ENCODE measurements at regions not wholly inside any gene's neighbourhood (a gene's known extent, or its start where the extent isn't known, plus 50 kb on each side); places are given as distances from the start of the nearest gene placed in this dataset.

- no peaks in the 10 kb centered on the region for H3K9me3 ChIP-seq (replicated peaks; ENCODE audit: control insufficient read depth, insufficient read depth, low read length)
These were observed 59.6 kb upstream of the CELF2 start for GRCh38 chr10:10958041-10958440.

More at GRCh38 chr10:10958041-10958440, 59.6 kb upstream of the CELF2 start:
- dilution Hi-C loops (cut with MboI; ENCODE audit: extremely low pct_ligation_motif_present, low sequenced_read_pairs): no loop called here
- POLR2A ChIA-PET: no interaction called here
- Histone ChIP-seq H3K27ac (ENCODE audit: insufficient read depth, low read depth, low read length) (no peak overlapping the region), H3K27me3 (ENCODE audit: control insufficient read depth in 2 of 2, insufficient read depth in 2 of 2, low read length in 2 of 2) (no peaks in the 10 kb centered on the region), H2AFZ (ENCODE audit: low read depth, low read length) (no peak overlapping the region), H4K20me1 (replicated peaks; ENCODE audit: control insufficient read depth, extremely low read depth, insufficient read depth, low read length) (no peaks in the 10 kb centered on the region), H3K4me2 (ENCODE audit: insufficient read depth, low read length) (no peak overlapping the region), H3K4me1 (ENCODE audit: control insufficient read depth, extremely low read depth, insufficient read depth, low read length) (no peaks in the 10 kb centered on the region), H3K9me1 (replicated peaks; ENCODE audit: control insufficient read depth, extremely low read depth, insufficient read depth, low read length) (no peaks in the 10 kb centered on the region), H3K79me2 (ENCODE audit: control insufficient read depth, insufficient read depth, low read length) (no peaks in the 10 kb centered on the region), H3K36me3 (ENCODE audit: control insufficient read depth in 2 of 2, extremely low read depth in 1 of 2, insufficient read depth in 2 of 2, low read length in 2 of 2) (no peaks in the 10 kb centered on the region), H3K9ac (replicated peaks; ENCODE audit: extremely low read depth, insufficient read depth, low read length) (no peak overlapping the region), H3K4me3 (replicated peaks in 1 of 3; ENCODE audit: insufficient read depth in 1 of 3, low read depth in 1 of 3, low read length in 3 of 3) (no peak overlapping the region)
- intact Hi-C loops (cut with micrococcal nuclease): no loop called here
- DNase-seq (ENCODE audit: low read depth, low spot score): no peak
- CTCF ChIA-PET: interaction anchor here (1.0 kb wide), 1 partner anchor 313 kb away, joined by 3 read pairs; no protein-coding TSS in a partner anchor
- BruUV-seq (replicated peaks): no TSS peak
- FAIRE-seq: no peak
- TF ChIP-seq FOS (IDR thresholded peaks at IDR 0.05; ENCODE audit: borderline replicate concordance, insufficient read depth, low read length) (no peak), POLR2AphosphoS5 (IDR thresholded peaks at IDR 0.05; ENCODE audit: insufficient read depth, low read depth, low read length) (no peak), MYC (IDR thresholded peaks at IDR 0.05; ENCODE audit: low read depth, low read length) (no peak), GATA2 (IDR thresholded peaks at IDR 0.05; ENCODE audit: insufficient read depth, insufficient read length, low read depth, low read length) (no peak), JUN (IDR thresholded peaks at IDR 0.05; ENCODE audit: borderline replicate concordance, insufficient read depth, insufficient read length, low read depth) (no peak), EZH2 (IDR thresholded peaks at IDR 0.05; ENCODE audit: borderline replicate concordance, low read depth, low read length, severe bottlenecking) (no peak), POLR2A (IDR thresholded peaks at IDR 0.05; ENCODE audit: low read depth, low read length) (no peak)
- TF ChIP-seq, protein P1, sequence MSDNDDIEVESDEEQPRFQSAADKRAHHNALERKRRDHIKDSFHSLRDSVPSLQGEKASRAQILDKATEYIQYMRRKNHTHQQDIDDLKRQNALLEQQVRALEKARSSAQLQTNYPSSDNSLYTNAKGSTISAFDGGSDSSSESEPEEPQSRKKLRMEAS (IDR thresholded peaks at IDR 0.05; ENCODE audit: insufficient read depth, insufficient read length): no peak
- TF ChIP-seq, protein P2, sequence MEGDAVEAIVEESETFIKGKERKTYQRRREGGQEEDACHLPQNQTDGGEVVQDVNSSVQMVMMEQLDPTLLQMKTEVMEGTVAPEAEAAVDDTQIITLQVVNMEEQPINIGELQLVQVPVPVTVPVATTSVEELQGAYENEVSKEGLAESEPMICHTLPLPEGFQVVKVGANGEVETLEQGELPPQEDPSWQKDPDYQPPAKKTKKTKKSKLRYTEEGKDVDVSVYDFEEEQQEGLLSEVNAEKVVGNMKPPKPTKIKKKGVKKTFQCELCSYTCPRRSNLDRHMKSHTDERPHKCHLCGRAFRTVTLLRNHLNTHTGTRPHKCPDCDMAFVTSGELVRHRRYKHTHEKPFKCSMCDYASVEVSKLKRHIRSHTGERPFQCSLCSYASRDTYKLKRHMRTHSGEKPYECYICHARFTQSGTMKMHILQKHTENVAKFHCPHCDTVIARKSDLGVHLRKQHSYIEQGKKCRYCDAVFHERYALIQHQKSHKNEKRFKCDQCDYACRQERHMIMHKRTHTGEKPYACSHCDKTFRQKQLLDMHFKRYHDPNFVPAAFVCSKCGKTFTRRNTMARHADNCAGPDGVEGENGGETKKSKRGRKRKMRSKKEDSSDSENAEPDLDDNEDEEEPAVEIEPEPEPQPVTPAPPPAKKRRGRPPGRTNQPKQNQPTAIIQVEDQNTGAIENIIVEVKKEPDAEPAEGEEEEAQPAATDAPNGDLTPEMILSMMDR (IDR thresholded peaks at IDR 0.05; ENCODE audit: extremely low read depth in 1 of 2, insufficient read depth in 1 of 2, low read depth in 1 of 2, low read length in 2 of 2): no peak

All from endothelial cell of umbilical vein (primary cell).